ENCODE measurements at regions not wholly inside any gene's neighbourhood (a gene's known extent, or its start where the extent isn't known, plus 50 kb on each side); places are given as distances from the start of the nearest gene placed in this dataset.
"Not testable (repeated sequence)": the region's sequence is repeated elsewhere in the genome, so short reads cannot be mapped to it uniquely, and the experiment has no call there.

DNA sequence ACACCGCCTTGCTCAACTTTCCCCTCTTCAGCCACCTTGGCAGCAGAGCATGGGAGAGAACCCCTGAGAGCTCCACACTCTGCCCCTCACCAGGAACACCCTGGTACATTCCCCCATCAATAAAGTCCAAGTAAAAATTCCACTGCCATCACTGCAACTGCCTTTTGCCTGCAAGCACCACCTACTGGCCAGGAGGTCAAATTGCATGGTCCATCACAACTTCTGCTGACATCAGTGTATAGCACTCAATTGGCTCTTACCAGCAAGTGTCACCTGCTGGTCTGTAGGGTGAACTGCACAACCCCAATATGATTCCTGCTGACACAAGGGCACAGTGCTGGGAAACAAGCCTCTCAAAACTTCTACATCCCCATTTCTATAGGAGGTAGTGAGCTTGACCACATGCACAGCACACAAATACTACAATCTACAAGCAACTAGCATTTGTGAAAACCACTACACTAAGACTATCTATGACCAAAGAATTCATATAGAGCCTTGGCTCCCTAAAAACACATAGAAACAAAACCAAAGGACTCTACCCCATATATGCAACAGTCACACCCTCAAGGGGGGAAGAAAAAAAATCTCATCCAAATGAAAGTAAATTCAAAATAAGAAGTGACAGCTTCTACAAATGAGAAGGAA is 69.2 kb downstream of the FASLG start:
- no peak for TF ChIP-seq POLR2A (IDR thresholded peaks at IDR 0.05)
- TF ChIP-seq, protein P1, sequence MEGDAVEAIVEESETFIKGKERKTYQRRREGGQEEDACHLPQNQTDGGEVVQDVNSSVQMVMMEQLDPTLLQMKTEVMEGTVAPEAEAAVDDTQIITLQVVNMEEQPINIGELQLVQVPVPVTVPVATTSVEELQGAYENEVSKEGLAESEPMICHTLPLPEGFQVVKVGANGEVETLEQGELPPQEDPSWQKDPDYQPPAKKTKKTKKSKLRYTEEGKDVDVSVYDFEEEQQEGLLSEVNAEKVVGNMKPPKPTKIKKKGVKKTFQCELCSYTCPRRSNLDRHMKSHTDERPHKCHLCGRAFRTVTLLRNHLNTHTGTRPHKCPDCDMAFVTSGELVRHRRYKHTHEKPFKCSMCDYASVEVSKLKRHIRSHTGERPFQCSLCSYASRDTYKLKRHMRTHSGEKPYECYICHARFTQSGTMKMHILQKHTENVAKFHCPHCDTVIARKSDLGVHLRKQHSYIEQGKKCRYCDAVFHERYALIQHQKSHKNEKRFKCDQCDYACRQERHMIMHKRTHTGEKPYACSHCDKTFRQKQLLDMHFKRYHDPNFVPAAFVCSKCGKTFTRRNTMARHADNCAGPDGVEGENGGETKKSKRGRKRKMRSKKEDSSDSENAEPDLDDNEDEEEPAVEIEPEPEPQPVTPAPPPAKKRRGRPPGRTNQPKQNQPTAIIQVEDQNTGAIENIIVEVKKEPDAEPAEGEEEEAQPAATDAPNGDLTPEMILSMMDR (IDR thresholded peaks at IDR 0.05) = peak; percentile 8 to 44 (median 29)
- WGBS, 2 donors = 100% methylated on average over 1 of the region's 1 CpG
- H3K36me3 ChIP-seq (replicated peaks in 1 of 2; ENCODE audit: insufficient read depth in 1 of 2, low read depth in 2 of 2) = no peaks in the 10 kb centered on the region
- no peaks in the 10 kb centered on the region for H3K4me1 ChIP-seq
- H3K9me3 ChIP-seq = no peaks in the 10 kb centered on the region
- intact Hi-C loops (cut with DNase I) = no loop called here
- DNase-seq (peak in 1 of 4 donors; percentile 17), ATAC-seq (peak; percentile 45)
- no peak overlapping the region for H3K4me3 ChIP-seq
- H3K27ac ChIP-seq = no peak overlapping the region
- H3K27me3 ChIP-seq = no peaks in the 10 kb centered on the region

DNA sequence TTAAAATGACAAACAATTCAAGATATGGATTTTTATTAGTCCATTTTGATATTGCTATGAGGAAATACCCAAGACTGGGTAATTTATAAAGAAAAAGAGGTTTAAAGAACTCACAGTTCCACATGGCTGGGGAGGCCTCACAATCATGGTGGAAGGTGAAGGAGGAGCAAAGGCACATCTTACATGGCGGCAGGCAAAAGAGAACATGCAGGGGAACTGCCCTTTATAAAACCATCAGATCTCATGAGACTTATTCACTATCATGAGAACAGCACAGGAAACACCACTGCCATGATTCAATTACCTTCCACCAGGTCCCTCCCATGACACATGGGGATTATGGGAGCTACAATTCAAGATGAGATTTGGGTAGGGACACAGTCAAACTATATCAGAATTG is 69.8 kb downstream of the FASLG start:
- H3K27me3 ChIP-seq; H3K4me1 ChIP-seq; H3K9me3 ChIP-seq; H3K27ac ChIP-seq; intact Hi-C loops (cut with DNase I); ATAC-seq; H3K4me3 ChIP-seq; DNase-seq; H3K36me3 ChIP-seq (replicated peaks in 1 of 2; ENCODE audit: insufficient read depth in 1 of 2, low read depth in 2 of 2): not testable (repeated sequence)
- 94 to 95% methylated on average over 1 of the region's 1 CpG for WGBS, 2 donors

DNA sequence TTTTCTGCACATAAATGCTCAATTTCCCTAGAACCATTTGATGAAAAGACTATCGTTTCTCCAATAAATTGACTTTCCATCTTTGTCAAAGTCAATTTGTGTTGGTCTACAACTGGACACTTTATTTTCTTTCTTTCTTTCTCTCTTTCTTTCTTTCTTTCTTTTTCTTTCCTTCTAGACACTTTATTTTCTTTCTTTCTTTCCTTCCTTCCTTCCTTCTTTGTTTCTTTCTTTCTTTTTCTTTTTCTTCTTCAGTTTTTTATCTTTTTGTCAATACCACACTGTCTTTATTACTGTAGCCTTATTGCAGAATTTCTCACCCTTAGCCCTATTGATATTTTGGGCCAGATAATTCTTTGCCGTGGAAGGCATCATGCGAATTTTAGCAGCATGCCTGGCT is 73.5 kb downstream of the FASLG start:
- Histone ChIP-seq H3K4me3 (no peak overlapping the region), H3K9me3 (no peaks in the 10 kb centered on the region), H3K27me3 (no peaks in the 10 kb centered on the region), H3K36me3 (replicated peaks in 1 of 2; ENCODE audit: insufficient read depth in 1 of 2, low read depth in 2 of 2) (no peaks in the 10 kb centered on the region), H3K27ac (no peak overlapping the region), H3K4me1 (no peaks in the 10 kb centered on the region)
- no peak for ATAC-seq
- intact Hi-C loops (cut with DNase I) = no loop called here
- no peak for TF ChIP-seq POLR2A (IDR thresholded peaks at IDR 0.05)
- TF ChIP-seq, protein P1 (IDR thresholded peaks at IDR 0.05) = no peak
- 78 to 83% methylated on average over 3 of the region's 3 CpGs for WGBS, 2 donors
- no peak for DNase-seq

DNA sequence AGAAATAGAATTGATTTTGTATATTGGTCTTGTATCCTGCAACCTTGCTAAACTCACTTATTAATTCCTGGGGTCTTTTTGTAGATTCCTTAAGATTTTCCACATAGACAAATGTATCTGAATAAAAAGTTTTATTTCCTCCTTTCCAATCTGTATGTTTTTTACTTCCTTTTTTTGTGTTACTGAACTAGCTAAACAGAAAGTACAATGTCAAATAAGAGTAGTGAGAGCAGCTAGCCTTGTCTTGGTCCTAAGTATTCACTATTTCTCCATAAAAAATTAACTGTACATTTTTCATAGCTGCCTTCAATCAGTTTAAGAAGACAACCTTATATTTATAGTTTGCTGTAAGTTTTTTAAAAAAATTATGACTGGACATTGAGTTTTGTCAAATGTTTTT is 74.9 kb downstream of the FASLG start:
- H3K4me3 ChIP-seq = no peak overlapping the region
- H3K36me3 ChIP-seq (replicated peaks in 1 of 2; ENCODE audit: insufficient read depth in 1 of 2, low read depth in 2 of 2) = no peaks in the 10 kb centered on the region
- intact Hi-C loops (cut with DNase I) = no loop called here
- no peak overlapping the region for H3K27ac ChIP-seq
- ATAC-seq (no peak), DNase-seq (no peak)
- H3K9me3 ChIP-seq = no peaks in the 10 kb centered on the region
- H3K4me1 ChIP-seq = no peaks in the 10 kb centered on the region
- H3K27me3 ChIP-seq = no peaks in the 10 kb centered on the region
- no peak for TF ChIP-seq POLR2A (IDR thresholded peaks at IDR 0.05)
- TF ChIP-seq, protein P1 (IDR thresholded peaks at IDR 0.05) = no peak

DNA sequence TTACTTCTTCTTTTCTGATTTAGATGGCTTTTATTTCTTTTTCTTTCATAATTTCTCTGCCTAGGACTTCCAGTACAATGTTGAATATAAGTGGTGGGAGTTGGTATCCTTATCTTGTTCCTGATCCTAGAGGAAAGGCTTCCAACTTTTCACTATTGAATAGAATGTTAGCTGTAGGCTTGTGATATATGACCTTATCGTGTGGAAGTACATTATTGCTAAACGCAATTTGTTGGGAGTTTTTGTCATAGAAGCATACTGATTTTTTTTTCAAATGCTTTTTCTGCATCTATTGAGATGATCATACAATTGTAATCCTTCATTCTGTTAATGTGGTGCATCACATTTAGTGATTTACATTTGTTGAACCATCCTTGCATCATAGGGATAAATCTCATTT is 79.5 kb downstream of the FASLG start:
- H3K27ac ChIP-seq = no peak overlapping the region
- TF ChIP-seq POLR2A (IDR thresholded peaks at IDR 0.05) = no peak
- TF ChIP-seq, protein P1 (IDR thresholded peaks at IDR 0.05) = no peak
- 81 to 83% methylated on average over 2 of the region's 2 CpGs for WGBS, 2 donors

More for the DNA sequence above, 79.5 kb downstream of the FASLG start:
- DNase-seq (no peak), ATAC-seq (no peak)
- no peaks in the 10 kb centered on the region for H3K9me3 ChIP-seq
- H3K27me3 ChIP-seq = no peaks in the 10 kb centered on the region
- no peaks in the 10 kb centered on the region for H3K36me3 ChIP-seq (replicated peaks in 1 of 2; ENCODE audit: insufficient read depth in 1 of 2, low read depth in 2 of 2)
- intact Hi-C loops (cut with DNase I) = no loop called here
- no peaks in the 10 kb centered on the region for H3K4me1 ChIP-seq
- H3K4me3 ChIP-seq = no peak overlapping the region
